BE2C (cell line): ENCODE measurements at regions not wholly inside any gene's neighbourhood (a gene's known extent, or its start where the extent isn't known, plus 50 kb on each side); places are given as distances from the start of the nearest gene placed in this dataset.

ENCODE experiments used
- DNase-seq: peaks from one replicate; pipeline ENCODE4 v3.0.0-alpha.2; 2020
- H3K27me3 ChIP-seq: fragments of 250-450 bp; sonication (Bioruptor Pico); 2 replicates; pipeline ENCODE4 v1.5.1; 2020; ENCODE audit warnings: mild to moderate bottlenecking
- H3K36me3 ChIP-seq: fragments of 250-450 bp; sonication (Bioruptor Pico); 2 replicates; pipeline ENCODE4 v1.5.1; 2020; ENCODE audit warnings: mild to moderate bottlenecking
- H3K4me1 ChIP-seq: fragments of 250-450 bp; sonication (Bioruptor Pico); 2 replicates; pipeline ENCODE4 v1.5.1; 2020
- H3K4me3 ChIP-seq: 2 replicates; pipeline ENCODE4 v1.5.1; 2011; ENCODE audit warnings: low read depth, low read length
- H3K9me3 ChIP-seq: fragments of 250-450 bp; sonication (Bioruptor Pico); 2 replicates; pipeline ENCODE4 v1.5.1; 2020
- TF ChIP-seq, protein P1 (sequence below): IDR thresholded peaks from 2 replicates; pipeline ENCODE4 v1.5.1; 2012; ENCODE audit warnings: mild to moderate bottlenecking, low read depth, low read length

- H3K27me3 ChIP-seq, result no peaks in the 10 kb centered on the region
Observed at GRCh38 chr4:104906276-104906675, 240.4 kb upstream of the TET2 start.

GRCh38 chr4:104907074-104907649 is 239.5 kb upstream of the TET2 start:
- Histone ChIP-seq H3K27me3 (no peaks in the 10 kb centered on the region), H3K9me3 (no peaks in the 10 kb centered on the region)

More at GRCh38 chr4:104906276-104906675, 240.4 kb upstream of the TET2 start:
- Histone ChIP-seq H3K9me3 (no peaks in the 10 kb centered on the region), H3K4me3 (no peak overlapping the region), H3K4me1 (peaks cover under 1% of the 10 kb centered on the region; the same call in 1 of the 2 replicates), H3K36me3 (no peaks in the 10 kb centered on the region)
- DNase-seq, result no peak
- TF ChIP-seq, protein P1, sequence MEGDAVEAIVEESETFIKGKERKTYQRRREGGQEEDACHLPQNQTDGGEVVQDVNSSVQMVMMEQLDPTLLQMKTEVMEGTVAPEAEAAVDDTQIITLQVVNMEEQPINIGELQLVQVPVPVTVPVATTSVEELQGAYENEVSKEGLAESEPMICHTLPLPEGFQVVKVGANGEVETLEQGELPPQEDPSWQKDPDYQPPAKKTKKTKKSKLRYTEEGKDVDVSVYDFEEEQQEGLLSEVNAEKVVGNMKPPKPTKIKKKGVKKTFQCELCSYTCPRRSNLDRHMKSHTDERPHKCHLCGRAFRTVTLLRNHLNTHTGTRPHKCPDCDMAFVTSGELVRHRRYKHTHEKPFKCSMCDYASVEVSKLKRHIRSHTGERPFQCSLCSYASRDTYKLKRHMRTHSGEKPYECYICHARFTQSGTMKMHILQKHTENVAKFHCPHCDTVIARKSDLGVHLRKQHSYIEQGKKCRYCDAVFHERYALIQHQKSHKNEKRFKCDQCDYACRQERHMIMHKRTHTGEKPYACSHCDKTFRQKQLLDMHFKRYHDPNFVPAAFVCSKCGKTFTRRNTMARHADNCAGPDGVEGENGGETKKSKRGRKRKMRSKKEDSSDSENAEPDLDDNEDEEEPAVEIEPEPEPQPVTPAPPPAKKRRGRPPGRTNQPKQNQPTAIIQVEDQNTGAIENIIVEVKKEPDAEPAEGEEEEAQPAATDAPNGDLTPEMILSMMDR, result no peak

GRCh38 chr4:104907991-104908390 is 238.7 kb upstream of the TET2 start:
- Histone ChIP-seq H3K4me1 (peaks cover 3% of the 10 kb centered on the region; the same call in 1 of the 2 replicates), H3K36me3 (no peaks in the 10 kb centered on the region), H3K27me3 (no peaks in the 10 kb centered on the region), H3K4me3 (no peak overlapping the region), H3K9me3 (no peaks in the 10 kb centered on the region)
- TF ChIP-seq, protein P1, result no peak
- no peak for DNase-seq

More at GRCh38 chr4:104907074-104907649, 239.5 kb upstream of the TET2 start:
- Histone ChIP-seq H3K4me1 (peaks cover 3% of the 10 kb centered on the region; the same call in 1 of the 2 replicates), H3K36me3 (no peaks in the 10 kb centered on the region), H3K4me3 (no peak overlapping the region)
- DNase-seq, result no peak
- TF ChIP-seq, protein P1, result no peak

- H3K4me3 ChIP-seq, result no peak overlapping the region
- no peaks in the 10 kb centered on the region for H3K27me3 ChIP-seq
- H3K9me3 ChIP-seq, result no peaks in the 10 kb centered on the region
- H3K4me1 ChIP-seq, result peaks cover 3% of the 10 kb centered on the region; the same call in 1 of the 2 replicates
- no peak for DNase-seq
- TF ChIP-seq, protein P1, result no peak
- H3K36me3 ChIP-seq, result no peaks in the 10 kb centered on the region
Observed at GRCh38 chr4:104909376-104909775, 237.3 kb upstream of the TET2 start.

GRCh38 chr4:104912518-104912917 is 234.2 kb upstream of the TET2 start:
- no peaks in the 10 kb centered on the region for H3K9me3 ChIP-seq
- no peak overlapping the region for H3K4me3 ChIP-seq
- DNase-seq, result no peak
- no peaks in the 10 kb centered on the region for H3K27me3 ChIP-seq
- TF ChIP-seq, protein P1, result no peak
- no peaks in the 10 kb centered on the region for H3K36me3 ChIP-seq
- peaks cover 3% of the 10 kb centered on the region; the same call in 1 of the 2 replicates for H3K4me1 ChIP-seq

- Histone ChIP-seq H3K36me3 (no peaks in the 10 kb centered on the region), H3K27me3 (no peaks in the 10 kb centered on the region), H3K4me3 (no peak overlapping the region), H3K9me3 (no peaks in the 10 kb centered on the region), H3K4me1 (peaks cover 3% of the 10 kb centered on the region; the same call in 1 of the 2 replicates)
- TF ChIP-seq, protein P1, result no peak
- no peak for DNase-seq
Observed at GRCh38 chr4:104915373-104915772, 231.3 kb upstream of the TET2 start.
